ENCODE measurements at regions not wholly inside any gene's neighbourhood (a gene's known extent, or its start where the extent isn't known, plus 50 kb on each side); places are given as distances from the start of the nearest gene placed in this dataset.

- TF ChIP-seq POLR2AphosphoS5 (IDR thresholded peaks at IDR 0.05; ENCODE audit: low read depth, low read length) (no peak), POLR2A (IDR thresholded peaks at IDR 0.05; ENCODE audit: low read depth, low read length) (no peak)
Measured at GRCh38 chr11:127105593-127106541, 105.3 kb upstream of the KIRREL3 start.

Measured in GM12891 (cell line).